GM19240 (cell line): ENCODE measurements at regions not wholly inside any gene's neighbourhood (a gene's known extent, or its start where the extent isn't known, plus 50 kb on each side); places are given as distances from the start of the nearest gene placed in this dataset.

ENCODE experiments used
- DNase-seq: peaks from one replicate; pipeline ENCODE4 v3.0.0; 2011; ENCODE audit warnings: low spot score; ENCODE audit not compliant: insufficient read length

- DNase-seq, result no peak
Observed at GRCh38 chr1:29521811-29522580, 285.7 kb downstream of the PTPRU start.

- no peak for DNase-seq
Observed at GRCh38 chr1:29521438-29521715, 285.1 kb downstream of the PTPRU start.

GRCh38 chr1:29520571-29521437 is 284.5 kb downstream of the PTPRU start:
- DNase-seq, result no peak

DNA sequence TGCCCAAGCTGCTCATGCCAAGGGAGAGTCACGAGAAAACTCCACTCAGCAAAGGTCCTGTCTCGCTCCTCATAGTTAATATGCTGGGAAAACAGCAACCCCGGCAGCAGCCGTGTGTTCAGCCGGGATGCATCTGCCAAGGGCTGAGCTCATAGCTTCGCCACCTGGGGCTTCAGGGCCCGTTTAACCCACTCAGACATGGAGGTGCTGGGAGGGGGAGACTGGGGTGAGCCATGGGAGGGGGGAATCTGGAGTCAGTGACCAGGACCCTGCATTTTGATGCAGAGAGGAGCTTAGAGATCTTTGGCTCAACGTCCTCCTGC is 283.4 kb downstream of the PTPRU start:
- no peak for DNase-seq

DNA sequence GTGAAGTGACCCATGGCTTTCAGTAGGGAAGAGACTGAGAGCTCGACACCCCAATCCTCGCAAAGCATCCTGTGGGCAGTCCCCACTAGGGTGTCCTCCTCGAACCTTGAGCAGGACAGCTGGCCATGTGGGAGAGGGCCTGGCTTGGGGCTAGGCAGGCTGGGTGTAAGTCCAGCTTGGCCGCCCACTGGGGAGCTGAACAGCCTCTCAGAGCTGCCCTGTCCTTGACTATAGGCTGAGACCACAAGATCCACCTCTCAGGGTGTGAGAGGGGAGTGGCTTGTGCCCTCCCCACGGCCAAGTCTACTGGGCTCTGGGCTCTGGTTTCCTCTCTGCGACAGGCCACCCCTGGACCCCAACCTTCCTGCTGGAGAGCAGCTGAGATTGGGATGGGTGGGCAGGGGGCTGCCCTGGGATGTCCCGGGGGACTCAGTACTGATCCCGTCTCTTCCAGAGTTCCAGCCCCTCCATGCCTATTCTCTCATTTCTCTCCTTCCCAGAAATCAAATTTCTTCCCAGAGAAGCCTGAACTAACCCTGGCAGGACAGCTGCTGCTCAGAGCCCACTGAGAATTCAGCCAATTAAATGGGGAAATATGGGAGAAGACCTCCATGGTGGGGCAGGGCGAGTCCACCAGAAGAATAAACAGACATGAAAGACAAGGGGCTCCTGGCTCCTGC is 282.9 kb downstream of the PTPRU start:
- no peak for DNase-seq

- DNase-seq, result no peak
Observed at GRCh38 chr1:29518183-29518835, 282.0 kb downstream of the PTPRU start.

GRCh38 chr1:29517251-29518086 is 281.1 kb downstream of the PTPRU start:
- DNase-seq, result no peak

DNA sequence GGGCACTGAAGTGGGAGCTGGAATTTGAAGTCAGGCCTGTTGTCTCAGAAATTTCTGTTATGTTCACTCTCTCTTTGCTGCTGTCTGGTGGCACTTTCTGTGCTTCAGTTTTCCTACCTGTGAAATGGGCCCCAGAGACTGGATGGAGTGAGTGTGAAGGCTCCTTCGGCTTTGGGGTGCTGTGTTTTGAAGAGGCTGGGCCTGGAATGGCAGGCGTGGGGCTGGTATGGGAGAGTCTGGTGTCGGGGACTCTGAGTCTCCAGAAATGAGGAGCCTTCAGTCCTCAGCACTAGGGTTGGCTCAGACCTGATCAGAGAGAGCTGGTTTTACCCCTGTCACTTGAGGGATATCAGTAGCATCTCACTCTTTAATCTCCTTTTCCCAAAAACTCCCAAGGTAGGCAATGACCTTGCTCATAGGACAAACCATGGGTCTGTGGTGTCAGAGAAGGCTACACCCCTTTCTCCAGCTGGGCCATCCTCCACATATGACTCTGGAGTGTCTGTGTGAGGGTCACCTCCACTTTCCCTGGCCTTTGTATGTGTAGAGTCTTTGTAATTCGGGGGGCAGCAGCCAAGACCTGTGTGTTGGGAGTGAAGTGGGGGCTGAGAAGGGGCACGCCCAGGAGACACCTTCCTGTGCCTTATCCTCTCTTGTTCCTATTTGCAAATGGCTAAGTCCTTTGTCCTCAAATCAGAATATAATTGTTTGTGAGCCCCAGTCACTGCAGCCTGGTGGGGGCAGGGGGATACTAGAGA is 279.9 kb downstream of the PTPRU start:
- DNase-seq, result no peak

DNA sequence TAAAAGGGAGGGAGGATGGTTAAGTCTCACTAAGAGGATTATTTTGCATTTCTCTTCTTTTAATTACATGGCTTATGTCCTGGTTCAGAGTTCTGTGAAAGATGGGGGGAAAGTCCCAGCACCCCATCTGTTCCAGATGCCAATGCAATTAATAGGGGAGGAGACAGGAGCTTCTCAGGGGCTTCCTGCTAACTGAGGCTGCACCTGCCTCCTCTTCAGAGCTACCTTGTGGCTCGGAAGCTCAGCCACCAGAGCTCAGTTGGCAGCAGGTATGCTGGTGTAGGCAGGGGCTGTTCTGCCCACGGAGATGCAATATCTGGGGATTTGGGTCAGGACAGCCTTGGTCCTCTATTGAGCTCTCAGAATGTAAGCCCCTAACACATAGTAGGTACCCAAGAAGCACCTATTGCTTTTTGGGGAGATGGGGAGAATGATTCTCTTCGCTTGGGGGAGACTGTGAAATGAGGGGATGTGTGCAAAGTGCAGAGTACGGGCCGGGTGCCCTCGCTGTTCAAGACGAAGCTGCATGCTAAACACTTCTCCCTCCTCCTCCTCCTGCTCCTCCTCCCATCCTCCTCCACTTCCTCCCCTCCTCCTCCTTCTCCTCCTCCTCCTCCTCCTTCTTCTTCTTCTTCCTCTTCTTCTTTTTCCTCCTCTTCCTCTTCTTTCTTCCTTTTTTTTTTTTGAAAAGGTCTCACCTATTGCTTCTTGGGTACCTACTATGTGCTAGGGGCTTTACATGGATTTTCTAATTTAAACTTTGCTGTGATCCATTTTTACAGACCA is 279.0 kb downstream of the PTPRU start:
- DNase-seq, result no peak

DNA sequence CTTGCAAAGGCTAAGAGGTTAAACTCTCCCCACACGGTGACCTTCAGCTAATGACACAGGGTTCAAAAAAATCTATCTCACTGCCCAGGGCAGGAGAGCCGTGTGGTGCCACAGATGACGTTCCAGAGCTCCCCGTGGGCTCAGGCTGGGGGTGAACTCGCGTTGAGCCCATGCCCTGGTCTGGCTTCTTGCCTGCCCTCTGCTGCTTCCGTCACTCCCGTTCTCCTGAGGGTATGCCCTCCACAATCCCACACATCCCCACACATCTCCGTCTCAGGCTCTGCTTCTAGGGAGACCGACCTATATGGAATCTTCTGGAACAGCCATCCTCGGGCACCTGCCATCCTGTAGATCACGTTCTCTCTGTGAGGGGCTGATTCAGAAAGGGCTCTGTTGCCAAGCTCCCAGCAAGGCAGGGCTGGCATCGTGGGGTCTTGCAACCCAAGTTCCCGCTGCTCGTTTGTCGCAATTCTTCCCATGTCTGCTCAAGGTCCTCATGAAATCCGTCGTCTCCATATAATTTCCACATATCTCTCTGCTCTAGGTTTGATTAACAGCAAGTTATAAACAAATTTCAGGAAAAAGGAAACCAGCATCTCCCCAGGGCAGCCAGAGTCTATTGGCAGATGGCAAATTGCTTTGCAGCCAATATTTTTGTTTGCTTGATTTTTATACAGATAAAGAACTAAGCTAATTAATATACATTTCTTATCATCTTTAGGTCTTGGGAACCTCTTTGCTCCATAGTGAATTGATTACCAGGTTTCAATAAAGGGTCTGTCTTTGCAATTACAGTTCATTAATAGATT is 278.2 kb downstream of the PTPRU start:
- no peak for DNase-seq

DNA sequence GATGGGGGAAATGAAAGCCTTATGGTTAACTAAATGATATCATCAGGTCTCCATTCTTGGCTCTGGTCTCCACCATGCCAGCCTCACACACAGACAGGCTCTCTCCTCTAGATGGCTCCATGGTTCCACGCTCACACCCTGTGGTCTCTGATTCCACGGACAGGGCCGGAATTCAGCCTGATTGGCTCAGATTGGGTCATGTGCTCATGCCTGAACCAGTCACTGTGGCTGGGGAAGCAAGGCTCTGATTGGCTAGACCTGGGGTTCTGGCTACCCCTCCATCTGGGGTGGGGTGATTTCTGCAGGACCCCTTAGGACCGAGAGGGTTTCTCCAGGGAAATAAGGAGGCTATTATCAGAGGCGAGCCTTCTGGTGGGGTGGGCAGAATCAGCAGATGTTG is 277.0 kb downstream of the PTPRU start:
- DNase-seq, result peak; percentile 21

DNA sequence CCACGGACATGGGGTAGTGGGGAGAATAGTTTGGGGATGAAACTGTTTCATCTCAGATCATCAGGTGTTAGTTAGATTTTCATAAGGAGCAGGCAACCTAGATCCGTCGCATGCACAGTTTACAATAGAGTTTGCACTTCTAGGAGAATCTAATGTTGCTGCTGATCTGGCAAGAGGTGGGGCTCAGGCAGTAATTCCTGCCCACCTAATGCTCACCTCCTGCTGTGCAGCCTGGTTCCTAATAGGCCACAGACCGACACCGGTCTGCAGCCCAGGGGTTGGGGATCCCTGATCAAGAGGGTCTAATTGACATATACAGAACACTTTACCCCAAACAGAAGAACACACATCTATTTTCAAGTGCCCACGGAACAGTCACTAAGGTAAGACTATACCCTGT is 275.1 kb downstream of the PTPRU start:
- DNase-seq, result no peak

- DNase-seq, result no peak
Observed at GRCh38 chr1:29508458-29509107, 272.3 kb downstream of the PTPRU start.

- DNase-seq, result no peak
Observed at GRCh38 chr1:29506678-29507225, 270.4 kb downstream of the PTPRU start.

- no peak for DNase-seq
Observed at GRCh38 chr1:29505532-29506220, 269.4 kb downstream of the PTPRU start.

- DNase-seq, result no peak
Observed at GRCh38 chr1:29504709-29505410, 268.5 kb downstream of the PTPRU start.

DNA sequence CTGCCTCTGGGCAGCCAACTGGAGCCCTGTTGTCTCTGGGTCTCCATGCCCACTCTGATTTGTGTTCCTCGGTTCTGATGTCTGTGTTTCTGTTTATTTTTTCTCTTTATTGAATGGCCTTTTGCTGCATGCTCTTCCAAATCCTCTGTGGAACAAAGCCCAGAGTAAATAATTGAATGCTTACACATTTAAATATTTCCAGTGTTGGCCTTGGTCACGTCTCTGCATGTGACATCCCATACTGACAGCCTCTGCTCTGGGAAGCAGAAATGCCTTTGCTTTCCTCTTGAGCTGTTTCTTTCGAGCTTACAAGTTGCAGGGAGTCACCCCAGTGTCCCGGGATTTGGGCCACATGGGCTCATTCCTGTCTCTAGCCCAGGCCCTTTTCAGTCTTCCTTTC is 267.9 kb downstream of the PTPRU start:
- DNase-seq, result no peak
